Skeletal muscle tissue (tissue), 3 donors: ENCODE measurements at regions not wholly inside any gene's neighbourhood (a gene's known extent, or its start where the extent isn't known, plus 50 kb on each side); places are given as distances from the start of the nearest gene placed in this dataset.
"Not testable (repeated sequence)": the region's sequence is repeated elsewhere in the genome, so short reads cannot be mapped to it uniquely, and the experiment has no call there.

ENCODE experiments used
- H3K27ac ChIP-seq: one replicate; pipeline ENCODE4 v1.7.0; 2013; ENCODE audit warnings: mild to moderate bottlenecking, low read depth, low read length, inconsistent platforms
- H3K27me3 ChIP-seq, 3 donors: one replicate each; pipeline ENCODE4 v1.7.0; 2013; ENCODE audit warnings: low read length in 3 of 3; ENCODE audit not compliant: control insufficient read depth in 3 of 3, insufficient read depth in 3 of 3
- H3K36me3 ChIP-seq, 3 donors: one replicate each; pipeline ENCODE4 v1.7.0; 2013; ENCODE audit warnings: low read length in 3 of 3; ENCODE audit not compliant: control insufficient read depth in 3 of 3, insufficient read depth in 3 of 3
- H3K4me1 ChIP-seq, 3 donors: one replicate each; pipeline ENCODE4 v1.7.0; 2013; ENCODE audit warnings: low read length in 3 of 3, mild to moderate bottlenecking in 3 of 3; ENCODE audit not compliant: control insufficient read depth in 3 of 3, insufficient read depth in 3 of 3
- H3K4me3 ChIP-seq, 3 donors: one replicate each; pipeline ENCODE4 v1.7.0; 2013; ENCODE audit warnings: low read length in 3 of 3
- H3K9ac ChIP-seq, 3 donors: one replicate each; pipeline ENCODE4 v1.7.0; 2013; ENCODE audit warnings: low read length in 3 of 3, mild to moderate bottlenecking in 3 of 3, moderate library complexity in 2 of 3, low read depth in 1 of 3
- H3K9me3 ChIP-seq, 3 donors: one replicate each; pipeline ENCODE4 v1.7.0; 2013; ENCODE audit warnings: low read length in 3 of 3; ENCODE audit not compliant: control insufficient read depth in 3 of 3
- donor health status: Osteomylitis.

DNA sequence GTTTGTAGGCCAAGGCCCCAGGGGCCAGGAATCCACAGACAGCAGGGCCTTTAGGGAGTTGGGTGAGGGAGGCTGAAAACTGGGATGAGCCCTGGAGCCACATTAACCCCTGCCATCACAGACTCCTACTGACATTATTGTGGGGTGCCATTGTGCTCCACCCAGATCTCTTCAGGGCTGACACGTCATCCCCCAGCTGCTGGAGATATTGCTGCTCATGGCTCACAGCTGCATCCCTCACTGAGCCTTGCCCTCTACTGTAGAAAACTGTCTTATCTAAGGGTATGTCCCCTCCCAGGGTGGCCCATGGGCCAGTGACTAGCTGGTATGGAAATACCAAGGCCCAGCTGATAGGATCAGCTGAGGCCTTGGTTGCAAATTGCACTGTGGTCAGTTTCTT lies 87.3 kb upstream of the PRR23C start:
- Histone ChIP-seq H3K4me3 (no peak overlapping the region), H3K27ac (no peak overlapping the region), H3K27me3 (no peaks in the 10 kb centered on the region), H3K9ac (no peak overlapping the region), H3K4me1 (no peaks in the 10 kb centered on the region), H3K36me3 (no peaks in the 10 kb centered on the region), H3K9me3 (no peaks in the 10 kb centered on the region)

DNA sequence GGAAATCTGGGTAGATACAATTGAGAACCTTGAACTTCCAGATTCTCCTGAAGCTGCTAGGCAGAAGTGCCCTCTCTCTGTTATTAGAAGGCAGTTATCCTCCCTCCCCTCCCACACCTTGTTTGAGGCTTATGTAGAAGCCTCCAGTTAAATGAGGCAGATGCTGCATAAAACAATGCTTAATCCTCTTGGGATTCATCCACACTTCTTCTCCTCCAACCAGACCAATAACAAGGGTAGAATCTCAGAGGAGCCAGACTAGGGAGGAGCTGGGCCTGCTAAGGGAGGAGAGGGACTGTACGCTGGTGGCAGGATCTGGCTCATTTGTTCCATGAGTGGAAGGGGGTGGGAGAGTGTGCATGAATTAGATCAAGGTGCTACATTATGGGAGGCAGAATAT lies 88.3 kb upstream of the PRR23C start:
- no peak overlapping the region for H3K4me3 ChIP-seq
- no peak overlapping the region for H3K27ac ChIP-seq
- no peaks in the 10 kb centered on the region for H3K36me3 ChIP-seq
- no peaks in the 10 kb centered on the region for H3K9me3 ChIP-seq
- H3K9ac ChIP-seq: no peak overlapping the region
- no peaks in the 10 kb centered on the region for H3K27me3 ChIP-seq
- no peaks in the 10 kb centered on the region for H3K4me1 ChIP-seq

- Histone ChIP-seq H3K4me1 (no peaks in the 10 kb centered on the region), H3K9me3 (no peaks in the 10 kb centered on the region), H3K9ac (no peak overlapping the region), H3K27me3 (no peaks in the 10 kb centered on the region), H3K36me3 (no peaks in the 10 kb centered on the region), H3K4me3 (no peak overlapping the region), H3K27ac (no peak overlapping the region)
Observed at GRCh38 chr3:139134678-139135372, 90.1 kb upstream of the PRR23C start.

- H3K4me1 ChIP-seq: no peaks in the 10 kb centered on the region
- no peak overlapping the region for H3K27ac ChIP-seq
- H3K36me3 ChIP-seq: no peaks in the 10 kb centered on the region
- H3K9ac ChIP-seq: no peak overlapping the region
- no peak overlapping the region for H3K4me3 ChIP-seq
- no peaks in the 10 kb centered on the region for H3K9me3 ChIP-seq
- no peaks in the 10 kb centered on the region for H3K27me3 ChIP-seq
Observed at GRCh38 chr3:139135657-139136056, 91.0 kb upstream of the PRR23C start.

DNA sequence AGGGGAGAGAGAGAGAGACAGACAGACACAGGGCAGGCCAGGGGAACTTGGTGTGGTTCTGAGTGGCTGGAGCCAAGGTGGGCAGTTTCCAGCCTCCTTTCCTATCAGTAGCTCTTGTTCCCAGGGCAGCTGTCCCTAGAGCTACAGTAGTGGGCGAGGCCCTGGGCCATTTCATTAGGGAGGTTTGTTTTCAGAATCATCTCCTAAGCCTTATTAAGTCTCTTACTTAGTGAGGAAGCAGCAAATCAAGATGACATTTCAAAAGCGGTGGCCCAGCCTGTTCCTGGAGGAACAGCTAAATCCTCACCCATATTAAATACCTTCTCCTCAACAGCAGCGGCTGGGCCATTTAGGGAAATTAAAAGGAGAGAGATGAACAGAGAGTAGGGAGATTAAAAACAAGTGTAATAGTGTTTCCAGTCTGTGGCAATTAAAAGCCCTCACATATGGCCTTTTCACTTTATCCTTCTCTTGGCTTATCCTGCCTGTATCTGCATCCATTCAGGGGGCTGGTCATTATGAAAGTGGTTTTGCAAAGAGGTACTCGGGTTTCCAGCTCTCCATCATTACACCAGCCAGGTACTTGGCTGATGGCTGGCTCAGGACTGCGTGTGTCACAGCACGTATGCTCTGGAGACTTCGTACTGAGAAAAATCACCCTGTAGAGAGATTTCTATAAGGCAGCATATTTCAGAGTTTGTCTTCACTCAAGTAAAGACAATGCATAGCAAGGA lies 91.9 kb upstream of the PRR23C start:
- H3K27ac ChIP-seq: no peak overlapping the region
- H3K27me3 ChIP-seq: no peaks in the 10 kb centered on the region
- no peaks in the 10 kb centered on the region for H3K9me3 ChIP-seq
- no peaks in the 10 kb centered on the region for H3K4me1 ChIP-seq
- H3K4me3 ChIP-seq: no peak overlapping the region
- no peak overlapping the region for H3K9ac ChIP-seq
- no peaks in the 10 kb centered on the region for H3K36me3 ChIP-seq

DNA sequence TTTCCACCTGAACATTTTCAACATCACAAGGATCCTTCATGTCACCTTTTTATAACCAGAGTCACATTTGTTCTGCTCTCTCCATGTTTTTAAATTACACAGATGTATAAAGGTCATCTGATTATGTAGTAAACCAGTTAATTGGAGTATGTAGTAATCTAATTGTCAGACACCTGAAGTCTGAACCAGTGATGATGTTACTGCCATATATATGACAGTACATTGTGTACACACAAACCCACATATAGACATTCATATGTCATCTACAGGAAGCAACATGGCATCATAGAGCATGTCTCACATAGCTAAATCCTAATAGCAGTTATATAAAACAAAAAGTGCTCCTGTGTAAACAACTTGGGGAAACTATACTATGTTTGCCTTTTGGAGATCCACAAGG lies 95.9 kb upstream of the PRR23C start:
- H3K9ac ChIP-seq: no peak overlapping the region
- no peak overlapping the region for H3K4me3 ChIP-seq
- H3K27me3 ChIP-seq: no peaks in the 10 kb centered on the region
- H3K27ac ChIP-seq: no peak overlapping the region
- H3K9me3 ChIP-seq: peaks cover 0 to 2% (median 0%) of the 10 kb centered on the region in 3 donors
- no peaks in the 10 kb centered on the region for H3K36me3 ChIP-seq
- no peaks in the 10 kb centered on the region for H3K4me1 ChIP-seq

- not testable (repeated sequence) for H3K36me3 ChIP-seq, H3K4me3 ChIP-seq, H3K27me3 ChIP-seq, H3K27ac ChIP-seq, H3K9ac ChIP-seq, H3K9me3 ChIP-seq, H3K4me1 ChIP-seq
Observed at GRCh38 chr3:139145980-139146379, 101.3 kb upstream of the PRR23C start.

GRCh38 chr3:139151530-139151929 lies 106.8 kb upstream of the PRR23C start:
- no peaks in the 10 kb centered on the region for H3K27me3 ChIP-seq
- no peak overlapping the region for H3K27ac ChIP-seq
- H3K4me3 ChIP-seq: no peak overlapping the region
- H3K9ac ChIP-seq: no peak overlapping the region
- H3K9me3 ChIP-seq: peaks cover 0 to 3% (median 2%) of the 10 kb centered on the region in 3 donors
- H3K4me1 ChIP-seq: no peaks in the 10 kb centered on the region
- no peaks in the 10 kb centered on the region for H3K36me3 ChIP-seq

DNA sequence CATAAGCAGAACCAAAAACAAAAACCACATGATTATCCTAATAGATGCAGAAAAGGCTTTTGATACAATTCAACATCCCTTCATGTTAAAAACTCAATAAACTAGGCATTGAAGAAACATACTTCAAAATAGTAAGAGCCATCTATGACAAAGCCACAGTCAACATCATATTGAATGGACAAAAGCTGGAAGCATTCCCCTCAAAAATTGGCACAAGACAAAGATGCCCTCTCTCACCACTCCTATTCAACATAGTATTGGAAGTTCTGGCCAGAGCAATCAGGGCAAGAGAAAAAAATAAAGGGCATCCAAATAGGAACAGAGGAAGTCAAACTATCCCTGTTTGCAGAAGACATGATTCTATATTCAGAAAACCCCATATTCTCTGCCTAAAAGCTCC lies 108.7 kb upstream of the PRR23C start:
- not testable (repeated sequence) for H3K9me3 ChIP-seq, H3K27me3 ChIP-seq, H3K9ac ChIP-seq, H3K27ac ChIP-seq, H3K4me3 ChIP-seq, H3K36me3 ChIP-seq, H3K4me1 ChIP-seq

- Histone ChIP-seq H3K9me3 (no peaks in the 10 kb centered on the region), H3K36me3 (no peaks in the 10 kb centered on the region), H3K27ac (no peak overlapping the region), H3K27me3 (peaks cover 0 to 3% (median 3%) of the 10 kb centered on the region in 3 donors), H3K4me3 (no peak overlapping the region), H3K4me1 (no peaks in the 10 kb centered on the region), H3K9ac (no peak overlapping the region)
Observed at GRCh38 chr3:139157161-139157932, 112.7 kb upstream of the PRR23C start.
